Erythroblast (primary cell): ENCODE measurements at regions not wholly inside any gene's neighbourhood (a gene's known extent, or its start where the extent isn't known, plus 50 kb on each side); places are given as distances from the start of the nearest gene placed in this dataset.

Experiments
- GATA1 ChIP-seq: IDR thresholded peaks from 2 replicates; pipeline ENCODE4 v1.6.1; 2011; ENCODE audit warnings: low read depth, mild to moderate bottlenecking, control low read depth, low read length, moderate library complexity
- POLR2A ChIP-seq: IDR thresholded peaks from 2 replicates; pipeline ENCODE4 v1.6.1; 2011; ENCODE audit warnings: mild to moderate bottlenecking, low read length

GRCh38 chr3:153001210-153002078 lies 160.6 kb upstream of the RAP2B start:
- no peak for TF ChIP-seq POLR2A
- TF ChIP-seq GATA1 = no peak
